HG03139 (cell line): ENCODE measurements at regions not wholly inside any gene's neighbourhood (a gene's known extent, or its start where the extent isn't known, plus 50 kb on each side); places are given as distances from the start of the nearest gene placed in this dataset.

Experiments used
- ATAC-seq: cut with Tn5 transposase; IDR thresholded peaks from one replicate; pipeline ENCODE4 v1.9.1; 2021; ENCODE audit not compliant: unreplicated experiment

- ATAC-seq = no peak
Measured at GRCh38 chr6:132244744-132245143, 156.5 kb downstream of the MOXD1 start.

DNA sequence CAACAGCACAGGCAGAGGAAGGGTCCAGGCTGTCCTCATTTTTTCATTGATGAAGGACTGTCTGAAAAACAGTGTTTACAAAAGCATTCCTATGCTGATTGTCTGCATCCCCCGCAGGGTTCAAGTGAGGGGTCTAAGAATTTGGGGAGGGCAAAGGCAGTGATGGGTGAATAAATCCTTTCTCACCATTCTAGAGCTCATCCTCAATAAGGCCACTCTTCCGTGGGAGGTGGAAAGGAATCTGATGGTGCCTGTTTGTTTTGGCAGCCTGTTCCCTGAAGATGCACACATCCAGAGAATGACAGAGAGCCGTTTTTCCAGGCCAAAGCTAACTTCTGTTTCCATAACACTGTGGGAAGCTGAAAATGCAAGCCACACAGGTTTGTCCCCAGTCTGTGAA, 164.5 kb downstream of the MOXD1 start:
- ATAC-seq = no peak

- ATAC-seq = no peak
Measured at GRCh38 chr6:132236281-132236680, 165.0 kb downstream of the MOXD1 start.

GRCh38 chr6:132235596-132236280, 165.5 kb downstream of the MOXD1 start:
- no peak for ATAC-seq

DNA sequence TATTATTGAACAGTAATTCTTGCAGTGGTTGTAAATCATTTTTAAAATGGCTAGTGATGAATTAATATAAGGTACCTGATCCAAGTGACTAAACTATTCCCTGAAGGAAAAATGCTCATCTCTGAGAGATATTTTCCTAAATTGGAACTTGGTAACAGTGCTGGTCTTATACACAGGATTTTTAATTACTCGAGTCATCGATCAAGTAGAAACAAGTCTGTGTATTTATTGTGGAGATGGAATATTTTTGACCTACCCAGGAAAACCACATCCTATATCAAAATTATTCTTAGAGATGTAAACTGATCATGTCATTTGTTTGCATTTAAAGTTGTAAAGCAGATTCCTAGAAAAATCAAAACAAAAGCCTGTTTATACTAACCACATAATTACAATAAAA, 166.9 kb downstream of the MOXD1 start:
- ATAC-seq = no peak

- no peak for ATAC-seq
Measured at GRCh38 chr6:132231121-132231884, 170.0 kb downstream of the MOXD1 start.

DNA sequence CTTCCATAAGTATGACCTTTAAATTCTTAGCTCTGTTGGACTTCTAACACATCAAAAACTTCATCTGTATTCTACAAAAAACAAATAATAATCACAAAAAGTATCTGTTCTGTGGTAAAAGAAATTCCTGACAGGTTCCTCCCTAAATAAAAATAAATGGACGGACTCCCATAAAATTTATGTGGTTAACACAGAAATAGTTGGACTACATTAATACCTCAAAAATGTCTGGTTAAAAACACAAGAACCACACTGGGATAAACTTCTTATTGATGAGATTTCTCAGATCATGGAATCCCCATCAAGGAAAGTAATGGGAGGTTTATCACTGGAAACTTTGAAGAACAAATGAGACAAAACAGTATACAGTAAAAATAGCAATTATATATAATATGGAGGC, 172.4 kb downstream of the MOXD1 start:
- ATAC-seq = no peak

DNA sequence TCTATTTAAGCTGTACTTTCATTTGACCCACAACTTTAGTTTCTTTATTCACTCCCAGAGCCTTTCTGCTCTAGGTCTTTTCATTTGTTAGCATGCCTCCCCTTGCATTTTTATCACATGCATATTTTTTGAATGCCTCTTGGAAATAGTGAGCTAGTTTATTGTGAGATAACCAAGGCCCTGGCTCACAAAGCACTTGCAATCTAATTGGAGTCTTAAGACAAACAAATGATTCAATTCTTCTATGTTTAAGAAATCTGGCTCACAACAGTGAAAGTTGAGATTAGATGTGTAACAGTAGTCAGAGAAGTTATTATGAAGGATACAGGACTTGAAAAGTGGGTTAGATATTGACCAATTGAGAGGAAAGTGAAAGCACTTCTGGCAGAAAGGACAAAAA, 173.4 kb downstream of the MOXD1 start:
- ATAC-seq = no peak

- no peak for ATAC-seq
Measured at GRCh38 chr6:132224943-132225342, 176.3 kb downstream of the MOXD1 start.

DNA sequence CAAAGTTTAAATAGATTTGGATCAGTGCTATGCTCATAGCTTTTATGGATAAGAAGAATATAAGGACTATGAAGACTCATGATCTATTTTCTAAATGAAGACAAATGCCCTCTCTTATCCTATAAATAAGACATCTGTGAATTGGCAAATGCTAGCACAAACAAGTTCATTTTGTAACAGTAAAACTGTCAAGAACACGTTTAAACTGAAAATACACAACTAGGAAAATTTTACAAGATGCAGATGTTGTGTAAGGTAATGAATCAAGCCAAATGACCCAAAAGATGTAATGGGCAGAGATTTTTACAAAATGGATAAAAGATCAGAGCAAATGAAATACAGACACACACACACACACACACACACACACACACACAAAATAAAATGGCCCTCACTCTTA, 180.5 kb downstream of the MOXD1 start:
- no peak for ATAC-seq

GRCh38 chr6:132219901-132220300, 181.4 kb downstream of the MOXD1 start:
- no peak for ATAC-seq

GRCh38 chr6:132218059-132218696, 183.1 kb downstream of the MOXD1 start:
- no peak for ATAC-seq

- no peak for ATAC-seq
Measured at GRCh38 chr6:132215805-132216204, 185.5 kb downstream of the MOXD1 start.

DNA sequence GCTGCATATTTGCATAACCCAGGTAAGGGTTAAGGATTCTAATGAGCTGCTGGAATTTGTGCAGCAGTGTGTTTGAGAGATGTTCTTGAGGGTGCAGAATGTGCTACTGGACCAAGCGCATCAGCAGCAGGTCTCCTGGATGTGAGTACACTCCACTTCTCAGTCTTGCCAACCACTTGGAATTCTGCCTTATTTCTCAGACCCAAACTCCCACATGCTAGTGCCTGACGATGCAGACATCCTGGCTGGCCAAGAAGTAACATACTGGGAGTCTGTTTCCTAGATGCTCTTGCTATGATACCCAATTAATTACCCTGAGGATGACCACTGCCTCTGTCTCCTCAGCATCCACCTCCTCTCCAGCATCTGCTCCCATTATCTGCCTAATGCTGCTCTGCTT, 186.6 kb downstream of the MOXD1 start:
- no peak for ATAC-seq

DNA sequence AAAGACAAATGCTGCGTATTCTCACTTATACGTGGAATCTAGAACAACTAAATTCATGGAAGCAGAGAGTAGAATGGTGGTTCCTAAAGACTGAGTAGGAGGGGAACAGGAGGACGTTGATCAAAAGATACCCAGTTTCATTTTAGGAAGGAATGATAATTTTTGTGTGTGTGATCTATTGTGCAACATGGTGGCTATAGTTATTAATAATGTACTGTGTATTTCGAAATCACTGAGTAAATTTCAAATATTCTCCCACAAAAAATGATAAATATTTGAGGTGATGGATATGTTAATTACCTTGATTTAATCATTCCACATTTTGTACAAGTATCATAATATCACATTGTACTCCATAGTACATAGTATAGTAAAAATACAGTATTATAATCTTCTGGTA, 187.5 kb downstream of the MOXD1 start:
- ATAC-seq = no peak

GRCh38 chr6:132213191-132213590, 188.1 kb downstream of the MOXD1 start:
- ATAC-seq = no peak

DNA sequence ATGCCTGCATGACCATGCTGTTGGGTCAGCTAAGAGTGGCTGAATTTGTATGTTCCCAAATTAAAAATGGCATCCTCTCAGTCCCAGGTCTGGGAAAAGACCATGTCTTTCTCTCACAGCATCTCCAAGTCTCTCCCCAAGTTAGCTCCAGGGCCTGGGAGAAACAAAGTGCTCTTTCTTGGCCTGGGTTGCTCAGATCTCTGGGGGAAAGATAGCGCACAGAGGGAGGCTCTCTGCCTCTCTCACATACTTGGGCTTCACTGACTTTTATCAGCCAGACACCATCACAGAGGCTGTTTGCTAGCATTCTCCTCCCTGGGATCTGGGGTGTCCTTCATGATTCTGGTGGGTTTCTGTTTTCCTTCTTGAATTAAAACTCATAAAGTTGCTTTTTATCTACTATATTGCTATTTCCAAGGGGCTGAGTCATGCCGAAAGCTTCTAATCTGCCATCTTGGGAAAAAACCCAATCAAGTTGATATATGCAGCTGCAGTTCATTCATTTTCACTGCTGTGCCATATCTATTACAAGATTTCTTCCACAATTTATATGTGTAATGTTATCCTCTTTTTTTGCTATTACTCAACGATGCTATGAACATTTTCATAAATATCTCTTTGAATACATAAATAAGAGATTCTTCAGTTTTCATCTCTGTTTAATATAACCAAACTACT, 190.2 kb downstream of the MOXD1 start:
- no peak for ATAC-seq

GRCh38 chr6:132209351-132209750, 191.9 kb downstream of the MOXD1 start:
- no peak for ATAC-seq

DNA sequence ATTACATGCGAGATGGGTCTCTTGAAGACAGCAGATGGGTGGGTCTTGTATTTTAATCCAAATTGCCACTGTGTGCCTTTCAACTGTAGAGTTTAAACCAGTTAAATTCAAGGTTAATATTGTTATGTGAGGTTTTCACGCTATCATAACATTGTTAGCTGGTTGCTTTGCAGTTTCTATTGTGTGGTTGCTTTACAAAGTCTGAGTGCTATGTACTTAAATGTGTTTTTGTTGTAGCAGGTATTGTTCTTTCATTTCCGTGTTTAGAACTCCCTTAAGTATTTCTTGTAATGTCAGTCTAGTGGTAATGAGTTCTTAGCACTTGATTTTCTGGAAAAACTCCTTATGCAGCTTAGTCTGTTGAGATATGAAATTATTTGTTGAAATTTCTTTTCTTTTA, 193.3 kb downstream of the MOXD1 start:
- ATAC-seq = no peak

GRCh38 chr6:132205946-132206345, 195.3 kb downstream of the MOXD1 start:
- ATAC-seq = no peak

- no peak for ATAC-seq
Measured at GRCh38 chr6:132204591-132204990, 196.7 kb downstream of the MOXD1 start.

GRCh38 chr6:132202574-132202973, 198.7 kb downstream of the MOXD1 start:
- no peak for ATAC-seq
